ENCODE measurements at regions not wholly inside any gene's neighbourhood (a gene's known extent, or its start where the extent isn't known, plus 50 kb on each side); places are given as distances from the start of the nearest gene placed in this dataset.
"Not testable (repeated sequence)": the region's sequence is repeated elsewhere in the genome, so short reads cannot be mapped to it uniquely, and the experiment has no call there.

GRCh38 chr16:16674820-16675219 lies 295.9 kb downstream of the NPIPA7 start:
- DNase-seq (ENCODE audit: low read depth); H3K4me3 ChIP-seq (ENCODE audit: low read depth, low read length): not testable (repeated sequence)

GRCh38 chr16:16721849-16722248 lies 342.9 kb downstream of the NPIPA7 start:
- not testable (repeated sequence) for H3K4me3 ChIP-seq (ENCODE audit: low read depth, low read length); DNase-seq (ENCODE audit: low read depth)

- DNase-seq (ENCODE audit: low read depth); H3K4me3 ChIP-seq (ENCODE audit: low read depth, low read length): not testable (repeated sequence)
Measured at GRCh38 chr16:16722666-16723065, 343.7 kb downstream of the NPIPA7 start.

GRCh38 chr16:16723819-16724519 lies 345.0 kb downstream of the NPIPA7 start:
- not testable (repeated sequence) for H3K4me3 ChIP-seq (ENCODE audit: low read depth, low read length); DNase-seq (ENCODE audit: low read depth)

- DNase-seq (ENCODE audit: low read depth); H3K4me3 ChIP-seq (ENCODE audit: low read depth, low read length): not testable (repeated sequence)
Measured at GRCh38 chr16:16727048-16727447, 348.1 kb downstream of the NPIPA7 start.

GRCh38 chr16:16742573-16742972 lies 363.6 kb downstream of the NPIPA7 start:
- H3K4me3 ChIP-seq (ENCODE audit: low read depth, low read length); DNase-seq (ENCODE audit: low read depth): not testable (repeated sequence)

- H3K4me3 ChIP-seq (ENCODE audit: low read depth, low read length); DNase-seq (ENCODE audit: low read depth): not testable (repeated sequence)
Measured at GRCh38 chr16:16754992-16755667, 376.2 kb downstream of the NPIPA7 start.

- no peak for TF ChIP-seq CTCF (IDR thresholded peaks at IDR 0.05; ENCODE audit: insufficient read depth, low read length)
- no peak overlapping the region for H3K4me3 ChIP-seq (ENCODE audit: low read depth, low read length)
- no peak for DNase-seq (ENCODE audit: low read depth)
Measured at GRCh38 chr16:16763449-16763848, 384.5 kb downstream of the NPIPA7 start.

GRCh38 chr16:16770717-16771116 lies 391.8 kb downstream of the NPIPA7 start:
- not testable (repeated sequence) for DNase-seq (ENCODE audit: low read depth); H3K4me3 ChIP-seq (ENCODE audit: low read depth, low read length)

- no peak for TF ChIP-seq CTCF (IDR thresholded peaks at IDR 0.05; ENCODE audit: insufficient read depth, low read length)
- no peak for DNase-seq (ENCODE audit: low read depth)
- no peak overlapping the region for H3K4me3 ChIP-seq (ENCODE audit: low read depth, low read length)
Measured at GRCh38 chr16:16774389-16774788, 395.4 kb downstream of the NPIPA7 start.

GRCh38 chr16:16778332-16778731 lies 399.4 kb downstream of the NPIPA7 start:
- H3K4me3 ChIP-seq (ENCODE audit: low read depth, low read length), result no peak overlapping the region
- no peak for DNase-seq (ENCODE audit: low read depth)
- no peak for TF ChIP-seq CTCF (IDR thresholded peaks at IDR 0.05; ENCODE audit: insufficient read depth, low read length)

Data from fibroblast of the aortic adventitia (primary cell).